ENCODE measurements at regions not wholly inside any gene's neighbourhood (a gene's known extent, or its start where the extent isn't known, plus 50 kb on each side); places are given as distances from the start of the nearest gene placed in this dataset.

DNA sequence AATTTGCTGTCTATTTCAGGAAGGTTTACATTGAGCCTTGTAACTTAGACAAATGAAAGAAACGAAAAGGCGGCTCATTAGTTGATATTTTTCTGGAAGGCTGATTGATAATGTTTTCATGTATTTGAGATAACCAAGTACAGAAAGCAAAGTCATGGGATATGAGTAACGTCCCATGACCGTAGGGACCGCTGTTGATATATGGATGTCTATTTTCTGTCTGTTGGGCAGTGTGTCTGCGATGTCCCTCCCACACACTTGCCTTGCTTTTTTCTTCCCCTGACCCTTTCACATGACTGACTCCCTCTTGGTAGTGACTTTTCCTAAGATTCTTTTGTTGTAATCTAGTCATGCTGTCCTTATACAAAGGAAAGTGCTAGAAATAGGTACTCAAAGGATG is 57.0 kb upstream of the GPR158 start:
- Histone ChIP-seq H2BK120ac (ENCODE audit: low read depth, low read length) (no peak overlapping the region), H3K27ac (ENCODE audit: insufficient read depth, low read length) (no peak overlapping the region), H2BK20ac (ENCODE audit: low read depth, low read length) (no peak overlapping the region), H4K20me1 (ENCODE audit: insufficient read depth, low read length) (no peaks in the 10 kb centered on the region), H2BK15ac (ENCODE audit: low read depth, low read length) (no peak overlapping the region), H3K4me3 (ENCODE audit: insufficient read depth, low read depth, low read length) (no peak overlapping the region), H3K4ac (ENCODE audit: low read depth, low read length) (no peak overlapping the region), H3K36me3 (ENCODE audit: control insufficient read depth, insufficient read depth, low read length) (no peaks in the 10 kb centered on the region), H3K56ac (ENCODE audit: extremely low read depth, insufficient read depth, low read length) (no peak overlapping the region), H4K91ac (ENCODE audit: insufficient read depth, low read depth, low read length) (no peak overlapping the region), H3K9me3 (ENCODE audit: control insufficient read depth, insufficient read depth, low read length) (no peaks in the 10 kb centered on the region), H4K5ac (ENCODE audit: low read depth, low read length) (no peak overlapping the region), H3K79me1 (ENCODE audit: low read depth in 1 of 2, low read length in 2 of 2) (no peaks in the 10 kb centered on the region), H2AK5ac (ENCODE audit: low read depth, low read length) (no peak overlapping the region), H3K27me3 (ENCODE audit: control insufficient read depth, insufficient read depth, low read length) (no peaks in the 10 kb centered on the region), H2BK5ac (ENCODE audit: low read depth, low read length, poor library complexity, severe bottlenecking) (no peak overlapping the region), H3K14ac (replicated peaks; ENCODE audit: low read depth, low read length) (no peak overlapping the region), H3K18ac (ENCODE audit: low read depth, low read length) (no peak overlapping the region), H4K8ac (ENCODE audit: low read depth in 2 of 2, low read length in 2 of 2) (no peak overlapping the region), H3K23ac (ENCODE audit: low read depth, low read length) (no peak overlapping the region), H2AFZ (replicated peaks; ENCODE audit: low read length, poor library complexity) (no peak overlapping the region), H2AK9ac (replicated peaks; ENCODE audit: low read depth, low read length, poor library complexity) (no peak overlapping the region), H3K9me1 (ENCODE audit: insufficient read depth, low read length) (no peaks in the 10 kb centered on the region), H3K4me1 (ENCODE audit: control insufficient read depth, insufficient read depth, low read length) (no peaks in the 10 kb centered on the region), H3K4me2 (ENCODE audit: low read depth, low read length) (no peak overlapping the region), H3K9ac (ENCODE audit: low read depth, low read length) (no peak overlapping the region)
- no TSS peak for BruUV-seq (replicated peaks)
- DNase-seq (no peak), ATAC-seq (ENCODE audit: low read depth) (no peak)
- no CpG with 5 or more reads among the region's 6 CpGs for WGBS, 2 experiments (ENCODE audit: extremely low coverage in 2 of 2, insufficient read length in 1 of 2)
- CTCF ChIA-PET, result no interaction called here
- intact Hi-C loops (cut with micrococcal nuclease) (no loop called here), in situ Hi-C loops (cut with MboI; ENCODE audit: low sequenced_read_pairs) (no loop called here), dilution Hi-C loops (cut with HindIII; ENCODE audit: low sequenced_read_pairs, unreplicated experiment) (no loop called here)
- TF ChIP-seq ELK1 (IDR thresholded peaks at IDR 0.05; ENCODE audit: borderline replicate concordance, low read depth, low read length) (no peak), SMC3 (IDR thresholded peaks at IDR 0.05; ENCODE audit: low read depth, low read length) (no peak)
- POLR2A ChIA-PET (ENCODE audit: unreplicated experiment), result no interaction called here

Data from IMR-90 (cell line).